ENCODE measurements at regions not wholly inside any gene's neighbourhood (a gene's known extent, or its start where the extent isn't known, plus 50 kb on each side); places are given as distances from the start of the nearest gene placed in this dataset.

- Histone ChIP-seq H3K4me3 (ENCODE audit: low read depth in 1 of 3, low read length in 3 of 3) (no peak overlapping the region), H3K27me3 (ENCODE audit: control insufficient read depth in 4 of 4, insufficient read depth in 4 of 4, low read length in 3 of 4) (no peaks in the 10 kb centered on the region), H3K9me3 (ENCODE audit: control insufficient read depth in 4 of 4, low read length in 3 of 4) (no peaks in the 10 kb centered on the region), H3K9ac (ENCODE audit: low read depth in 1 of 2, low read length in 2 of 2) (no peak overlapping the region), H3K4me1 (ENCODE audit: control insufficient read depth in 4 of 4, insufficient read depth in 4 of 4, low read length in 3 of 4) (no peaks in the 10 kb centered on the region), H3K27ac (ENCODE audit: low read depth in 1 of 2, low read length in 2 of 2) (no peak overlapping the region), H3K36me3 (ENCODE audit: control insufficient read depth in 4 of 4, insufficient read depth in 3 of 4, low read depth in 1 of 4, low read length in 3 of 4) (no peaks in the 10 kb centered on the region)
- DNase-seq (ENCODE audit: low spot score): no peak
- WGBS: 87% methylated on average over 1 of the region's 1 CpG
- TF ChIP-seq FOXA2 (IDR thresholded peaks at IDR 0.05) (no peak), RAD21 (IDR thresholded peaks at IDR 0.05) (no peak), HNF4G (IDR thresholded peaks at IDR 0.05) (no peak), MAX (IDR thresholded peaks at IDR 0.05) (no peak), SP1 (IDR thresholded peaks at IDR 0.05) (no peak), HNF4A (conservative IDR thresholded peaks at IDR 0.05) (no peak), YY1 (IDR thresholded peaks at IDR 0.05) (no peak), NR2F2 (IDR thresholded peaks at IDR 0.05) (no peak), RXRA (IDR thresholded peaks at IDR 0.05) (no peak), EGR1 (IDR thresholded peaks at IDR 0.05; ENCODE audit: low read depth in 2 of 2) (no peak), REST (IDR thresholded peaks at IDR 0.05) (no peak), JUND (IDR thresholded peaks at IDR 0.05) (no peak), FOXA1 (IDR thresholded peaks at IDR 0.05) (no peak), ZBTB33 (IDR thresholded peaks at IDR 0.05) (no peak), CTCF (IDR thresholded peaks at IDR 0.05; ENCODE audit: low read depth, low read length, missing input control) (no peak), TAF1 (conservative IDR thresholded peaks at IDR 0.05) (no peak), ATF3 (IDR thresholded peaks at IDR 0.05) (no peak), GABPA (IDR thresholded peaks at IDR 0.05 in 1 of 2, conservative IDR thresholded peaks at IDR 0.05 in 1 of 2) (no peak)
Observed at GRCh38 chr12:84561351-84561750, 351.2 kb downstream of the SLC6A15 start.
